MCF 10A (cell line): ENCODE measurements at regions not wholly inside any gene's neighbourhood (a gene's known extent, or its start where the extent isn't known, plus 50 kb on each side); places are given as distances from the start of the nearest gene placed in this dataset.
"Not testable (repeated sequence)": the region's sequence is repeated elsewhere in the genome, so short reads cannot be mapped to it uniquely, and the experiment has no call there.

ENCODE experiments used
- BruUV-seq: library from RNA; stranded (reverse); fragments of 400-500 nt; replicated peaks from 2 replicates; lab custom pipeline; 2021; lab: Mats Ljungman, UMichigan
- CTCF ChIA-PET: fragments of 300-600 bp; sonication (Branson Sonifier 250); formaldehyde crosslinking; extraction: SDS; loops from one replicate; lab custom pipeline; 2021; ENCODE audit warnings: antibody characterized with exemption, inconsistent platforms; lab: Yijun Ruan, JAX
- POLR2A ChIA-PET: fragments of 300-600, 350-650 bp; sonication (Branson Sonifier 250); formaldehyde crosslinking; extraction: SDS; loops from one replicate; lab custom pipeline; 2020; ENCODE audit warnings: antibody characterized with exemption, inconsistent platforms; lab: Yijun Ruan, JAX
- DNase-seq: peaks from one replicate; pipeline ENCODE4 v3.0.0-alpha.2; 2018; ENCODE audit not compliant: unreplicated experiment
- H3K27ac Mint-ChIP-seq: one replicate; pipeline ENCODE4 v1.8.0; 2022; ENCODE audit warnings: mild to moderate bottlenecking, low read depth, mixed read lengths; ENCODE audit not compliant: unreplicated experiment
- H3K27me3 Mint-ChIP-seq: one replicate; pipeline ENCODE4 v1.8.0; 2022; ENCODE audit warnings: mixed read lengths; ENCODE audit not compliant: insufficient read depth, unreplicated experiment
- H3K36me3 Mint-ChIP-seq: one replicate; pipeline ENCODE4 v1.8.0; 2022; ENCODE audit warnings: mild to moderate bottlenecking, moderate library complexity, mixed read lengths; ENCODE audit not compliant: insufficient read depth, unreplicated experiment
- H3K4me1 Mint-ChIP-seq: one replicate; pipeline ENCODE4 v1.8.0; 2022; ENCODE audit warnings: mixed read lengths; ENCODE audit not compliant: insufficient read depth, unreplicated experiment
- H3K4me3 Mint-ChIP-seq: one replicate; pipeline ENCODE4 v1.8.0; 2022; ENCODE audit warnings: mild to moderate bottlenecking, moderate library complexity, mixed read lengths; ENCODE audit not compliant: unreplicated experiment
- H3K9me3 Mint-ChIP-seq: one replicate; pipeline ENCODE4 v1.8.0; 2022; ENCODE audit warnings: mixed read lengths; ENCODE audit not compliant: unreplicated experiment
- CTCF ChIP-seq: fragments of 200-600 bp; IDR thresholded peaks from one replicate; pipeline ENCODE4 v1.8.0; 2022; ENCODE audit warnings: antibody characterized with exemption, mild to moderate bottlenecking; ENCODE audit not compliant: unreplicated experiment
- intact Hi-C: fragments of 100-400 bp; cut with micrococcal nuclease; formaldehyde crosslinking; loops from 2 replicates; pipeline ENCODE4 v1.14.1; 2022

- no TSS peak for BruUV-seq
- intact Hi-C loops, result no loop called here
- Mint-ChIP-seq H3K27ac (no peak overlapping the region), H3K4me1 (no peaks in the 10 kb centered on the region), H3K4me3 (no peak overlapping the region), H3K9me3 (no peaks in the 10 kb centered on the region), H3K36me3 (no peaks in the 10 kb centered on the region), H3K27me3 (peaks cover 51% of the 10 kb centered on the region)
- TF ChIP-seq CTCF, result no peak
- ChIA-PET CTCF (no interaction called here), POLR2A (interaction anchor here (0.7 to 1.1 kb wide), 2 partner anchors 16 to 42 kb away, joined by 3 to 5 read pairs; no protein-coding TSS in a partner anchor)
- DNase-seq, result no peak
These were observed 155.2 kb downstream of the TTLL2 start for GRCh38 chr6:167479901-167480648.

GRCh38 chr6:167481307-167481926 is 156.5 kb downstream of the TTLL2 start:
- POLR2A ChIA-PET, result no interaction called here
- Mint-ChIP-seq H3K4me3 (no peak overlapping the region), H3K9me3 (no peaks in the 10 kb centered on the region), H3K4me1 (peaks cover 5% of the 10 kb centered on the region), H3K27me3 (peaks cover 64% of the 10 kb centered on the region), H3K36me3 (no peaks in the 10 kb centered on the region), H3K27ac (no peak overlapping the region)
- DNase-seq, result no peak
- no TSS peak for BruUV-seq
- intact Hi-C loops, result no loop called here
- CTCF ChIA-PET, result no interaction called here
- TF ChIP-seq CTCF, result no peak

- DNase-seq, H3K9me3 Mint-ChIP-seq, CTCF ChIA-PET, POLR2A ChIA-PET, H3K36me3 Mint-ChIP-seq, BruUV-seq, intact Hi-C loops, H3K4me3 Mint-ChIP-seq, H3K27ac Mint-ChIP-seq, H3K4me1 Mint-ChIP-seq: not testable (repeated sequence)
- peaks cover 77% of the 10 kb centered on the region for H3K27me3 Mint-ChIP-seq
These were observed 157.9 kb downstream of the TTLL2 start for GRCh38 chr6:167482801-167483200.

- peaks cover 64% of the 10 kb centered on the region for H3K27me3 Mint-ChIP-seq
- no peaks in the 10 kb centered on the region for H3K9me3 Mint-ChIP-seq
- ChIA-PET CTCF (interaction anchor here (0.5 kb wide), 2 partner anchors 76 to 124 kb away, joined by 3 to 7 read pairs; no protein-coding TSS in a partner anchor), POLR2A (interaction anchor here (1.3 kb wide), 1 partner anchor 8 kb away, joined by 3 read pairs; no protein-coding TSS in a partner anchor)
- BruUV-seq, result no TSS peak
- H3K36me3 Mint-ChIP-seq, result no peaks in the 10 kb centered on the region
- H3K4me3 Mint-ChIP-seq, result no peak overlapping the region
- H3K27ac Mint-ChIP-seq, result no peak overlapping the region
- TF ChIP-seq CTCF, result no peak
- peak; percentile 23 for DNase-seq
- intact Hi-C loops, result loop anchor here (1.0 kb wide), 1 partner anchor 413 kb away; no protein-coding TSS in a partner anchor
- H3K4me1 Mint-ChIP-seq, result peaks cover 5% of the 10 kb centered on the region
These were observed 160.5 kb downstream of the TTLL2 start for GRCh38 chr6:167485186-167485978.
